ENCODE measurements at regions not wholly inside any gene's neighbourhood (a gene's known extent, or its start where the extent isn't known, plus 50 kb on each side); places are given as distances from the start of the nearest gene placed in this dataset.
"Not testable (repeated sequence)": the region's sequence is repeated elsewhere in the genome, so short reads cannot be mapped to it uniquely, and the experiment has no call there.

GRCh38 chr1:30099587-30100523, 623.5 kb downstream of the MATN1 start (continued):
- no peak for TF ChIP-seq MAX (IDR thresholded peaks at IDR 0.05; ENCODE audit: low read depth, low read length)
- no peak for TF ChIP-seq E2F4 (IDR thresholded peaks at IDR 0.05; ENCODE audit: low read depth, low read length)
- no peak for TF ChIP-seq BCLAF1 (IDR thresholded peaks at IDR 0.05)
- no peak for TF ChIP-seq CHD1 (IDR thresholded peaks at IDR 0.05; ENCODE audit: low read depth, low read length)
- TF ChIP-seq SMAD1 (IDR thresholded peaks at IDR 0.05; ENCODE audit: low read depth, partially characterized antibody), result no peak
- TF ChIP-seq CREM (IDR thresholded peaks at IDR 0.05; ENCODE audit: low read depth), result no peak
- TF ChIP-seq TCF3 (IDR thresholded peaks at IDR 0.05; ENCODE audit: borderline replicate concordance, insufficient read depth, low read depth, low read length), result no peak
- TF ChIP-seq NFXL1 (IDR thresholded peaks at IDR 0.05; ENCODE audit: borderline replicate concordance), result no peak
- TF ChIP-seq TBL1XR1 (IDR thresholded peaks at IDR 0.05; ENCODE audit: low read depth, low read length), result no peak
- no peak for TF ChIP-seq ZNF592 (IDR thresholded peaks at IDR 0.05)

- POLR2A ChIA-PET; H3K36me3 ChIP-seq (ENCODE audit: control insufficient read depth in 2 of 2, insufficient read depth in 2 of 2, low read length in 1 of 2); H3K27ac ChIP-seq (ENCODE audit: control insufficient read depth, insufficient read depth); intact Hi-C loops (cut with micrococcal nuclease; ENCODE audit: unreplicated experiment); CTCF ChIA-PET; H3K4me2 ChIP-seq (ENCODE audit: control insufficient read depth, insufficient read depth); H3K9ac ChIP-seq (ENCODE audit: control insufficient read depth, insufficient read depth, low read length); H3K9me3 ChIP-seq (replicated peaks; ENCODE audit: control insufficient read depth, insufficient read depth, low read length); H3K4me3 ChIP-seq; ATAC-seq; DNase-seq (ENCODE audit: low read depth, low spot score); H3K79me2 ChIP-seq (ENCODE audit: control insufficient read depth, insufficient read depth, low read length); H3K27me3 ChIP-seq (replicated peaks in 1 of 2; ENCODE audit: control insufficient read depth in 2 of 2, insufficient read depth in 2 of 2, low read length in 1 of 2); H2AFZ ChIP-seq (ENCODE audit: control insufficient read depth, low read depth, low read length); H4K20me1 ChIP-seq (ENCODE audit: control insufficient read depth, insufficient read depth); SMC1A ChIA-PET (ENCODE audit: uncharacterized antibody, unreplicated experiment); RAD21 ChIA-PET (ENCODE audit: unreplicated experiment); in situ Hi-C loops (cut with MboI); FAIRE-seq; H3K4me1 ChIP-seq (ENCODE audit: control insufficient read depth, insufficient read depth, low read length); BruUV-seq (replicated peaks): not testable (repeated sequence)
- WGBS (ENCODE audit: insufficient coverage, insufficient replicate concordance, low lambda C conversion rate, missing lambda C conversion rate), result 37% methylated on average over 3 of the region's 3 CpGs
These were observed 625.5 kb downstream of the MATN1 start for GRCh38 chr1:30097851-30098250.
